HG03103 (cell line): ENCODE measurements at regions not wholly inside any gene's neighbourhood (a gene's known extent, or its start where the extent isn't known, plus 50 kb on each side); places are given as distances from the start of the nearest gene placed in this dataset.
"Not testable (repeated sequence)": the region's sequence is repeated elsewhere in the genome, so short reads cannot be mapped to it uniquely, and the experiment has no call there.

Experiments
- ATAC-seq: cut with Tn5 transposase; IDR thresholded peaks from one replicate; pipeline ENCODE4 v1.9.1; 2021; ENCODE audit warnings: low read depth; ENCODE audit not compliant: unreplicated experiment

DNA sequence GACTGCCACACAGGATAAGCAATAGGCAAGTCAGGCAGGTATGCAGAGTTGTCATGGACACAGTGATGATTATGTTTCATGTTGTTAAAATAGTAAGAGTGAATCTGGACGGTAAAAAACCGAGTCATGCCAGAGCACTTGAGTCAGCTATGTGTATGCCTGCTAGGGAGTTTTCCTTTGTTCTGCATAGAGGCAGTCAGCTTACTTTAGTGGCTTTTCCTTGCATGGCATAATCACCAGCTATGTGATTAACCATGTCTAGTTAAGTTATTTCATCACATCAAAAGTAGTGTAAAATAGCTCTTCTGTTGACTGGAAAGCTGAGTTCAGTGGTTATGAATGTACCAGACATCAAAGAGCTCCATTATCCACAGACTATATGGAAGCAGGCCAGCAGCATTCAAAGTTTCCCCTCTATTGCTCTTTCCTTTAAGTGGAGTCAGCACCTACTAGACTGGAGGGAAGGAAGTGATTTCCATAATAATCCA lies 989.8 kb downstream of the TLE1 start:
- ATAC-seq: no peak

DNA sequence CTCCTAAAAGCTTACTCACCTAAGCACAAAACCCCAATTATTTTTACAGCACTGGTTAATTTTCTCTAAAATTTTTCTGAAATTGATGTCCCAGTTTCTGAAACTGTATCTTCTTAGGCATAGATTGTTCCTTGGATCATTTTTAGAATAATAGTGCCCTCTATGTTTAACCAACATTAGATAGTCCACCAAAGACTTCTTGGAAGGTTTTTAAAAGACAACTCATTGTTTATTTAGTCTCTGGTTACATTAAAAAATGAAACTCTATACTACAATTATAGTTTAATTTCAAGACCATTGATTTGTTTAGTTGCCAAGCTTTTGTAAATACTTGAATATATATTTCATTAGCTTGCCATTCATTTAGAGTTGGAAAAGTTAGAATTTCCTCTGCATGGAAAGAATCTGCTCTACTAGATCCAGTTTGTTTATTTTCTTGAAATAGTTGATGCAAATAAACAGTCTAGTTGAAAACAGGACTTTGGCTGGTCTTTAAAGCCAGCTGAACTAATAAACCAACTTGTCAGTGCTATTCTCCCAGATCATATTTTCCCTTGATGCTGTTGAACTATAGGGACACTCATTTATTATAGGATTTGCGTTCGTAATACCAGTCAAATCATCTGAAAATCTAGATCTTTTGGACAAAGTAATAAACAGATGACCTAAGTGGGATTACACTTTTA lies 990.5 kb downstream of the TLE1 start:
- no peak for ATAC-seq

DNA sequence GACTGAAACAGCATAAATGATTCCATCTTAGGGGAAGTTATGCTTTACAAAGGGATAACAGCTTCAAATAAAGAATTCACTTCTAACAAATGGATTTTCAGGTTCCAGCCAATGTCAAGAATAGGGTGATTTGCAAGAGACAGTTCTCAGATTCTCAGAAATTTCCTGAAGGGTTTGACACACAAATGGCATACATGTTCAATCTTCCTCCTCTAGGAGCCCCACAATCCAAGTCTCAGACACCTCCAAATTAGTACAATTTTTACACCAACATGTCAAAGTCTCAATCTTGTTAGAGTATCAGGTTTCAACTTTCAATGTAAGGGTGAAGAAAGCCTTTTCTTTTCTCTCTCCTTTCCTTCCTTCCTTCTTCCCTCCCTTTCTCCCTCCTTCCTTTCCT lies 996.6 kb downstream of the TLE1 start:
- no peak for ATAC-seq

DNA sequence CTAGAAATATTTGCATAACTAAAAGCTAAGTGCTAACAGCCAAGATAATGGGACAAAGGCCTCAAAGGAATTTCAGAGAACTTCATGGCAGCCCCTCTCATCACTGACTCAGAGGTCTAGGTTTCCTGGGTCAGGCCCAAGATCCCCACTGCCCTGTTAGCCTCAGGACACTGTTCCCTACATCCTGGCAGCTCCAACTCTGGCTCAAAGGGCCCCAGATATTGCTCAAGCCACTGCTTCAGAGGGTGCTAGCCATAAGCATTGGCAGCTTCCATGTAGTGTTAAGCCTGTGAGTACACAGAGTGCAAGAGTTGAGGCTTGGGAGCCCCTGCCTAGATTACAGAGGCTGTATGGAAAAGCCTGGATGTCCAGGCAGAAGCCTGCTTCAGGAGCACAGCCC lies 998.1 kb downstream of the TLE1 start:
- no peak for ATAC-seq

DNA sequence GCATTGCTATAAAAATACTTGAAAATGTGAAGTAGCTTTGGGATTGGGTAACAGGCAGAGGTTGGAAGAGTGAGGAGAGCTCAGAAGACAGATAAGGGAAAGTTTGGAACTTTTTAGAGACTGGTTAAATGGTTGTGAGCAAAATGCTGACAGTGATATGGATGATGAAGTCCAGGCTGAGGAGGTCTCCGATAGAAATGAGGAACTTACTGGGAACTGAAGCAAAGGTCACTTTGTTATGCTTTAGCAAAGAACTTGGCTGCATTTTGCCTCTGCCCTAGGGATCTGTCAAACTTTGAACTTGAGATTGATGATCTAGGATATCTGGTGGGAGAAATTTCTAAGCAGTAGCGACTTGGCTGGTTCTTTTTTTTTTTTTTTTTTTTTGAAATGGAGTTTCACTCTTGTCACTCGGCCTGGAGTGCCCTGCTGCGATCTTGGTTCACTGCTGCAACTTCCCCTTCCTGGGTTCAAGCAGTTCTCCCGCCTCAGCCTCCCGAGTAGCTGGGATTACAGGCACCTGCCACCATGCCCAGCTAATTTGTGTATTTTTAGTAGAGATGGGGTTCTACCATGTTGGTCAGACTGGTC lies 998.9 kb downstream of the TLE1 start:
- ATAC-seq: no peak

DNA sequence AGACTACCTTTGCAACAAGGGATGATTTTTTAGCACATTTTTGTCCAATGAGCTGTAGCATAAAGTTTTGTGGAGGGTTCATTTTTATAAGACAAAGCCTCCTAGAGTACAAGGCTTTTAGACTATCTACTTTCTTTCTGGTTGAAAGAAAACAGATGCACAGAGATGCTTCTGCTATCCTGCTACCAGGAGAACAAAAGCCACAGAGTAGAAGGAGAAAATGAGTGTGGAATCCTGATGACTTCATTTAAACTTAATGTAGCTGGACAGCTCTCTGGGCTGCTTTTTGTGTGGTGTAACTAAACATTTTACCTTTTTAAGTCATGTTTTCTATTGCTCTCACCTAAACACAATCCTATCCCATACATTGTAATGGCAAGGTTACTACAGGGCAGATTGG lies 1009.4 kb downstream of the TLE1 start:
- no peak for ATAC-seq

DNA sequence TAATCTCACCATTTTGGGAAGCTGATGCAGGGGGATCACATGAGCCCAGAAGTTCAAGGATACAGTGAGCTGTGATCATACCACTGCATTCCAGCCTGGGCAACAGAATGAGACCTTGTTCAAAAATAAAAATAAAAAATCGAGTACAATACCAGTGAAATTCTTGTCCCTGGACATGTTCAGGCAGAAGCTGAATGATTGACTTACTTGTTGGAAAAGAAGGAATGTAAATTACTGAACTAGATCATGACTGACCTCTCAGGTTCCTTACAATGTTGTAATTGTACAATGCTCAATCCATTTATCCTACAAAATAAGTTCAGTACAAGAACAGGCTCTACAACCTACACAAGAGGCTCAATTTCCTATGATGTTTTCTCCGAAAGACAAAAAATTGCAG lies 1010.4 kb downstream of the TLE1 start:
- ATAC-seq: no peak

DNA sequence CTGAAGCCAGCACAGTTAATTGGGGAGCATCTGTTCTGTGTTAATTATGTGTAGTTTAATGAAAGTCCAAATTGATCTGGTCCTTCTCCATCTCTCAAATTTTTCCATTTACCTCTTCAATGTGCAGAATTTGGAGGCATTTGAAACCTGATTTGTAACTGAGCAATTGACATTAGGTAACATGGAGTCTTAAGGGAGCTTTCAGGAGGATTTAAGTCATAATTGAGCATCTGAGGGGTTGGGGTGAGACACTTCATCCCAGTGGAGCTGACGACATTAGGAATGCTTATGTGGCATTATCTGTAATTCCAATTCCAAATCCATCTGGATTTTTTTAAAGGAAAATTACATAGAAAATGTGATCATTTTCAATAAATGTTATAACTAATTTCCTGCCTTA lies 1015.9 kb downstream of the TLE1 start:
- ATAC-seq: no peak

DNA sequence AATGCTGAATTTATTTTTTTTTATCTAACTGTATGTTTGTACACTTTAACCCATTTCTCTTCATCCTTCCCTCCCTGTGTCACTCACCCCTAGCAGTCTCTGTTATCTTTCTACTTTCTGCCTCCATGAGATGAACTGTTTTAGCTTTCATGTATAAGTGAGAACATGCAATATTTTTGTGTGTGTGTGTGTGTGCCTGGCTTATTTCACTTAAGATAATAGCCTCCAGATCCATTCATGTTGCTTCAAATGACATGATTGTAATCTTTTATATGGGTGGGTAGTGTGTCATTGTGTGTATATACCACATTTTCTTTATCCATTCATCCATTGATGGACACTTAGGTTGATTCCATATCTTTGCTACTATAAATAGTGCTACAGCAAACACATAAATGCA lies 1023.9 kb downstream of the TLE1 start:
- ATAC-seq: no peak

DNA sequence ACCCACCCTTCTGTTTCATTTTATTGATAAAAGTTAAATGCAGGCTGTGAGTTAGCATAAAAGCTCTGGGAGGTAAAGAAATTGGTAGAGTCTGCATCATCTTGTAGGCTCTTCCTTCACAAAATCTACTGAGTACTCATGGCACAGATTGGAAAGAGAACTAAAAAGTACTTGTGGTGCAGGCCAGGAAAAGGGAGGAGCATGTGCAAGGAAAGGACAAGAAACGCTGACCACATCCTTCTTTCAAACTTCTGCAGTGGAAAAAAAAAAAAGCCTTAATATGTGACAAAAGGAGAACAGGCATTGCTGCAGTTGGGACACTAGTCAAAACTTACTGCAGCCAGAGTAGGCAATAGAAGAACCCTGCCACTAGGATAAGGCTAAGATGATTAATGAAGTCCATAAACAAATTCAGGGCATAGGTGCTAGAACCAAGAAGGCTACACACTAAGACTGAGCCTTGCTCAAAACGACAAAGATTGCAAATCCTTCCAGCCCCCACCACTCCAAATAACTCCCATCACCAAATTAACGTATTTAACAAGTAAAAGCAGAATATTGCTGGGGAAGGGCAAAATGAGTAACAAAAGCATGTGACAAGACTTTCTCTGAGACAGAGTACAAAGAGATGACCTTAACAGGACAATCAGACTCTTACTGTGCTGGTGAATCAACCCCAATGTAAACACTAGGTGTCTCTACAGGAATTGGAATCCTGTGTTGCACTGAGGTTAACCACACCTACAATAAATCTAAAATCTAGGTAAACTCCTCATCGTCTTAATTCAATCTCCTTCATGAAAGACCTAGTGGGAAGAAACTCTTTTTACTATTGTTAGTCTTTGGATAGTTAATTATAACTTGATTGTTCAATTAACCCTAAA lies 1024.8 kb downstream of the TLE1 start:
- ATAC-seq: no peak

DNA sequence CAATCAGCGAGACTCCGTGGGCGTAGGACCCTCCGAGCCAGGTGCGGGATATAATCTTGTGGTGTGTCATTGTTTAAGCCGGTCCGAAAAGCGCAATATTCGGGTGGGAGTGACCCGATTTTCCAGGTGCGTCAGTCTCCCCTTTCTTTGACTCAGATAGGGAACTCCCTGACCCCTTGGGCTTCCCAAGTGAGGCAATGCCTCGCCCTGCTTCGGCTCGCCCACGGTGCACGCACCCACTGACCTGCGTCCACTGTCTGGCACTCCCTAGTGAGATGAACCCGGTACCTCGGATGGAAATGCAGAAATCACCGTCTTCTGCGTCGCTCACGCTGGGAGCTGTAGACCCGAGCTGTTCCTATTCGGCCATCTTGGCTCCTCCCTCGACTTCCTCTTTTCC lies 1029.6 kb downstream of the TLE1 start:
- not testable (repeated sequence) for ATAC-seq

DNA sequence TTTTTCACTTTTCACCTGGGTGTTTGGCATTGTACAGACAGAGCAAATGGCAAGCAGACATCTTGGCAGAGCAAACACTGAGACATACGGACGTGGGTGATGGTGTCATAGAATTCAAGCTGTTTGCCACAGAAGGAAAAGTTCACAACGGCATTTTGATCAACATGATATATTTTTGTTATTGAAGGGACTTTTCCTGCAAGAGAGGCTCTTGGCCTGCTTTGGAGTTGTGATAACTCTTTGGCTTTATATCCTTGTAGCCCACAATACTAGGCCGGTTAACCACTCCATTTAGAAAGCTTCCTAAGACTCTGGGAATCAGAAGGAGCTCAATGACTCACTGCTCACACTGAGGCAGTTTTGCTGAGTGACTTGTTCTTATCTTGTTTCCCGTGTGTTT lies 1038.3 kb downstream of the TLE1 start:
- no peak for ATAC-seq

DNA sequence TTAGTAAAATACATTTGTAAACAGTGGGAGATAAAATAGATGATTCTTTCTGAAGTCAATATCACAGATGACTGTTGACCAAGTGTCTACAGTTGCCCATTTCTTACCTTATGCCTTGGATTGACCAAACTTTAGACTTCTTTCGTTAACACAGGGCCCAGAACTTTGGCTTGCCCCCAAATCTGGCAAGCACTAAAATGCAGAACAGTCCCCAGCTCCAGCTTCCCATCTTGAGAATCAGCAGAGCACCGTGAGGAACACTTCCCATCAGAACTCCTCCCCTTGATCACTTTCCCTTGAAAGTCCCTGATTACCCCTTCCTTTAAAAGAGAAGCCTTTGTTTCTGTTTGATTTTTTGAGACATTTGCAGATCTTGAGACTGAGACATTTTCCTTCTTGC lies 1039.9 kb downstream of the TLE1 start:
- ATAC-seq: no peak

DNA sequence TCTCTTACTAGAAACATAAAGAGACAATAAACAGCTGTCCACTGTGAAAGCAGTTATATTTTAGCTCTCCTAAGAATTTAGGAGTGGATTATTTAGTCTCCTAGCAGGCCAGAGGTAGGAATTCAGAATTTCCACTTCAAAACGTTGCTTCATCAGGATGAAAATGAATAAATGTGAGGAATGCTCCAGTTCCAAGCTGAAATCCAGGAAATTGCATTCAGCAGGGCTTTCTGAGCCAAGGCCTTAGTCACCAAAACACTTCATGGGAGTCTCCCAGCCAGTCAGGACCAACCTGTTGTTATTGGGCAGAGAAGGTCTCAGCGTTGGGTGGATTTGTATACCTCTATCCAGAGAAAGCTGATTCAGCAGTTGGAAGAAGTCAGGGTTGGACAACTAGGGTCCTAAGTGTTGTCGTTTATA lies 1040.3 kb downstream of the TLE1 start:
- no peak for ATAC-seq

DNA sequence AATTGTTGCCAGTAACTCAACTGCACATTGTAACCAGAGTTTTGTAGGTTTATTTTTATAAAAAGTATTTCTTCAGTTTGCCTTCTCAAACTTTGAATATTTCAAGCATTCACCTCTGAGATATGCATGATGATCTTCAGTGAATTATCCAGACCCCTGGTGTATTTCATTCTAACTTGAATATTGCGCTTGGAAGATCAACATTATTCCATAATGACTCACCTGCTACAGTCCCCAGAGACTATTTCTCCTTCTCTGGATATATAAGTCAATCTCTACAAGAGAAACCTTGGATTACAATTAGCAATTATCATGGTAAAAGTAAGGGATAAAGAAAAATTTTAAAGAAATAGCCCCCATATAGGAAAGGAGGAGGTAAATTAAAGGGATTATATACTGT lies 1041.0 kb downstream of the TLE1 start:
- ATAC-seq: no peak

DNA sequence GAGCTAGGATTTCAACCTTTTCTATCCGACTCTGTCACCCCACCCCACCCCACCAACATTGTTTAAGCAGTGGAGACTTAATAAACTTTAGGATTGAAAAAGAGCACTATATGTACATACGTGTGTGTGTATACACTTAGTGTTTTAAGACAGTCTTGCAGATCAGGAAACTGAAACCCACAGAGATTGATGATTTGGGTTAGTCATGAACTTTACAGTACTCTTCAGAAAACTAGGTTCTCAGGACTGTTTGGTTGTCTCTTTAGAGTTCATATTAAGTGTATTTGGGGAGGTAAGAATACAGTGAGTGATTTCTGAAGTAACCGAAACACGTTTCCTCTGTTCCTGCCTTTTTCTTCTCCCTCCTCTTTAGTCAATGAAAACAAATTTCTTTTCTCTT lies 1043.1 kb downstream of the TLE1 start:
- ATAC-seq: no peak

DNA sequence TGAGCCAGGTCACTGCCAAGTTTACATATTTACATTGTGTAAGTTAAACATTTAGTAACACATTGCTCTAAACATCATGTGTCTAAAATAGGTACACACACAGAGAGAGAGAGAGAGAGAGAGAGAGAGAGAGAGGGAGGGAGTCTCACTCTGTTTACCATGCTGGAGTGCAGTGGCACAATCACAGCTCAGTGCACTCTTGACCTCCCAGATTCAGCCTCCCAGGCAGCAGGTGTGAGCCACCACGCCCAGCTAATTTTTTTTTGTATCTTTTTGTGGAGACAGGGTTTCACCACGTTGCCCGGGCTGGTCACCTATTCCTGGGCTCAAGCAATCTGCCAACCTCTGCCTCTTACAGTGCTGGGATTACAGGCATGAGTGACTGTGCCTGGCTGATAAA lies 1045.3 kb downstream of the TLE1 start:
- ATAC-seq: no peak

DNA sequence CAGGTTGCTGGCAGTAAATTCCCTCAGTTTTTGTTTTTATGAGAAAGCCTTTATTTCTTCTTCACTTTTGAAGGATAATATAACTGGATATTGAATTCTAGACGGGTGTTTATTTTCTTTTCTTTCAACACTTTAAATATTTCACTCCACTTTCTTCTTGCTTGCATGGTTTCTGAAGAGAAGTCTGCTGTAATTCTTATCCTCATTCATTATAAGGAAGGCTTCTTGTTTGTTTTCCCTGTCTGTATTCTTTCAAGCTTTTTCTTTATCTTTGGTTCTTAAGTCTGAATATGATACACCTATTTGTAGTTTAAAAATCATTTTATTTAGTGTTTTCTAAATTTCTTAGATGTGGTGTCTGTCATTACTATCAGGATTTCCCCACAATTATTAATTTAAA lies 1054.3 kb downstream of the TLE1 start:
- no peak for ATAC-seq

DNA sequence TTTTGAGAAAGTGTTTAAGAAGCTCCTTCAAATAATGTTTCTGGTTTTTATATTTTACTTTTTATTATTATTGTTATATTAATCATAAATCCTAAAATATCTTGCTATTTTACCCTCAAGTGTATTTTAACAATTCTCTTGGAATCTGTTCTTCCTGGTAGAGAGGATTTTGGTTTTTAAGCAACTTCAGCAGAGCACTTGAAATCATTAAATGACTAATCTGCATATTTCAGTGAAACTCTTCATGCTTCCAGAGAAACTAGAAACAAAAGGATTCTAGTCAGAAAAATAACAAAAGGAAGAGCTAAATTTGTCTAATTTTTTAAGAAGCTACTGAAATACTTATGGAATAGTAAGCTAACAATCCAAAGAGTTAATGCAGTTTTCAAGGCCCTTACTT lies 1057.3 kb downstream of the TLE1 start:
- no peak for ATAC-seq

DNA sequence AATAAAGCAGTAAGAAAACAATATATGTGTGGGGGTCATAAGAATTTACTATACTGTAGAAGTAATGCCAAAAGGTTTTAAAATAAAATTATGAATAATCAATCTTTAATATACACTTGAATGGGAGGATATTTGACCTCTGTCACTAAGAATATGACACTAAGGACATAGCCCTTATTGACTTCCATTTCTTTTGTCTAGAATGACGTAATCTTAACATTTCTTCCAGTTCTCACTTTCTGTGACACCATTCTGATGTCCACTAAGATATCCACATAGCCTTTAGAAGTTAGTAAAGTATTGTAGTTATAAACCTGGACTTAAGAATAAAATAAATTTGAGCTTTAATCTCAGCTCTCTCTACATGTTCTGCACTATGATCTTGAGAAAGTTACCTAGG lies 1050.7 kb downstream of the TLE4 start:
- ATAC-seq: no peak

DNA sequence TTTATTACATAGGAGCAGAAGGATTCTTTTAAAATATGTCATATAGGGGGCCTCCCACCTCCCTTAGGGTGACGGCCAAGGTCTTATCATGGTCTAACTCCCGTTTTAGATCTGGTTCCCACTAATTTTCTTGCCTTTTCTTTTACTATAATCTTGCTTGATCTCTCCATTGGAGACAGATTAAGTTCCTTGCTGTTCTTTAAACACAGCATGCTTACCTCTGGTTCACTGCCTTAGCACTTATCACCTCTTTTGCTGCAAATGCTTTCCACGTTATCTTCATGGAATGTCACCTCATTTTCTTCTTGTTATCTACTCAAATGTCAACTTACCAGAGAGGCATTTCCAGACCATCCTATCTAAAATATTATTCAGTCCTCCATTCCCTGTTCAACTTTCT lies 1047.6 kb downstream of the TLE4 start:
- ATAC-seq: no peak

DNA sequence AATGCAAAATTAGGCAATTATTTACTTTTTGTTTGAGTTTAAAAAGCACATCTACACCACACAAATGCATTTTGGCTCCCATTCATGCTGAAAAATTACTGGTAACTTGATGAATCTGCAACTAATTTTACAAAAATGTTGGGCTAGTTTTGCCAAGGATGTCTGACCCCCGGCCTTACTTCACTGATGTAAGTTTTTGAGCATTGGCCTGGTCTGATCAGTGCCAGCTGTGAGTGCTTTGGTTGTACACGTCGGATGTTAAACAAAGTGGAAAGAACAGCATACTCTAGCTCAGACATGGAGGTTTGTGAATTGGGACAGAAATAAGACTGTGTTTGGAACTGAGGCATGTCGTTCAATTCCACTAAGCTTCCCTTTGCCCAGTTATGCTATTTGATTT lies 1044.2 kb downstream of the TLE4 start:
- ATAC-seq: no peak
